Keratinocyte (primary cell): ENCODE measurements at regions not wholly inside any gene's neighbourhood (a gene's known extent, or its start where the extent isn't known, plus 50 kb on each side); places are given as distances from the start of the nearest gene placed in this dataset.

Experiments used
- DNase-seq: peaks from one replicate; pipeline ENCODE4 v3.0.0-alpha.2; 2011; ENCODE audit warnings: low read depth, missing footprints, low spot score
- FAIRE-seq: peaks from 2 replicates; lab custom pipeline; 2011; peaks lifted over from hg19 to GRCh38; lab: Jason Lieb, UNC
- H2AFZ ChIP-seq: 2 replicates; pipeline ENCODE4 v1.6.0; 2012; ENCODE audit warnings: low read length, control low read depth, inconsistent platforms; ENCODE audit not compliant: control insufficient read depth
- H3K27ac ChIP-seq: 2 replicates; pipeline ENCODE4 v1.5.1; 2011; ENCODE audit warnings: low read length; ENCODE audit not compliant: control insufficient read depth, insufficient read depth
- H3K27me3 ChIP-seq: 3 replicates; pipeline ENCODE4 v1.6.0; 2011; ENCODE audit warnings: low read length; ENCODE audit not compliant: control insufficient read depth, insufficient read depth; ENCODE audit errors: extremely low read depth
- H3K36me3 ChIP-seq, 2 experiments: 2 replicates in 1 of 2; 3 replicates in 1 of 2; pipeline ENCODE4 v1.5.1; 2011; ENCODE audit warnings: low read length in 2 of 2, mild to moderate bottlenecking in 1 of 2; ENCODE audit not compliant: control insufficient read depth in 2 of 2, insufficient read depth in 2 of 2; ENCODE audit errors: extremely low read depth in 1 of 2
- H3K4me1 ChIP-seq: 3 replicates; pipeline ENCODE4 v1.5.1; 2011; ENCODE audit warnings: low read length; ENCODE audit not compliant: control insufficient read depth, insufficient read depth; ENCODE audit errors: extremely low read depth
- H3K4me2 ChIP-seq: 3 replicates; pipeline ENCODE4 v1.6.0; 2011; ENCODE audit warnings: low read depth, low read length; ENCODE audit not compliant: control insufficient read depth, insufficient read depth; ENCODE audit errors: extremely low read depth
- H3K4me3 ChIP-seq, 3 experiments: fragments of 200-600 bp in 1 of 3; sonication (generic) in 1 of 3; 2 replicates in 2 of 3; 3 replicates in 1 of 3; pipeline ENCODE4 v1.5.1; 2011 to 2016; ENCODE audit warnings: low read length in 3 of 3, mild to moderate bottlenecking in 3 of 3, control low read depth in 2 of 3, inconsistent platforms in 1 of 3, low read depth in 1 of 3, mixed read lengths in 1 of 3, mixed run types in 1 of 3, moderate library complexity in 1 of 3; ENCODE audit not compliant: control insufficient read depth in 2 of 3, insufficient read depth in 2 of 3; ENCODE audit errors: extremely low read depth in 1 of 3
- H3K79me2 ChIP-seq: 2 replicates; pipeline ENCODE4 v1.6.0; 2012; ENCODE audit warnings: low read length; ENCODE audit not compliant: control insufficient read depth, insufficient read depth
- H3K9ac ChIP-seq: 3 replicates; pipeline ENCODE4 v1.6.0; 2011; ENCODE audit warnings: low read length; ENCODE audit not compliant: control insufficient read depth, insufficient read depth; ENCODE audit errors: extremely low read depth
- H3K9me1 ChIP-seq: 3 replicates; pipeline ENCODE4 v1.6.0; 2011; ENCODE audit warnings: low read length; ENCODE audit not compliant: control insufficient read depth, insufficient read depth; ENCODE audit errors: extremely low read depth
- H3K9me3 ChIP-seq: 2 replicates; pipeline ENCODE4 v1.5.1; 2012; ENCODE audit warnings: low read depth, low read length; ENCODE audit not compliant: control insufficient read depth
- H4K20me1 ChIP-seq: 3 replicates; pipeline ENCODE4 v1.6.0; 2011; ENCODE audit warnings: low read length; ENCODE audit not compliant: control insufficient read depth, insufficient read depth; ENCODE audit errors: extremely low read depth
- CTCF ChIP-seq, 3 experiments: IDR thresholded peaks in 1 of 3; conservative IDR thresholded peaks in 1 of 3; optimal IDR thresholded peaks in 1 of 3; 2 replicates in 2 of 3; 3 replicates in 1 of 3; pipeline versions ENCODE3 to v1.5.1; 2011; ENCODE audit warnings: low read length in 3 of 3, mild to moderate bottlenecking in 3 of 3, moderate library complexity in 2 of 3, control low read depth in 1 of 3, inconsistent platforms in 1 of 3; ENCODE audit not compliant: insufficient read depth in 2 of 3; ENCODE audit errors: extremely low read depth in 1 of 3
- EZH2 ChIP-seq: IDR thresholded peaks from one replicate; pipeline ENCODE4 v1.6.1; 2012; ENCODE audit warnings: inconsistent platforms, mild to moderate bottlenecking, low read length, moderate library complexity
- dilution Hi-C: fragments of 300-500 bp; cut with MboI; formaldehyde crosslinking; loops from one replicate; pipeline ENCODE4 v1.7.0; 2020; ENCODE audit warnings: low sequenced_read_pairs; ENCODE audit not compliant: extremely low pct_ligation_motif_present

GRCh38 chr6:114906096-114906495 lies 563.3 kb upstream of the HS3ST5 start:
- TF ChIP-seq EZH2 (no peak), CTCF (optimal IDR thresholded peaks at IDR 0.05 in 1 of 3, IDR thresholded peaks at IDR 0.05 in 1 of 3, conservative IDR thresholded peaks at IDR 0.05 in 1 of 3; ENCODE audit: extremely low read depth in 1 of 3, insufficient read depth in 2 of 3, low read length in 3 of 3) (no peak)
- Histone ChIP-seq H3K9me3 (no peaks in the 10 kb centered on the region), H3K4me1 (no peaks in the 10 kb centered on the region), H3K9ac (no peak overlapping the region), H3K4me2 (no peak overlapping the region), H4K20me1 (no peaks in the 10 kb centered on the region), H3K27ac (no peak overlapping the region), H3K9me1 (no peaks in the 10 kb centered on the region), H3K4me3 (no peak overlapping the region), H2AFZ (no peak overlapping the region), H3K79me2 (no peaks in the 10 kb centered on the region), H3K27me3 (no peaks in the 10 kb centered on the region), H3K36me3 (no peaks in the 10 kb centered on the region)
- dilution Hi-C loops = no loop called here
- DNase-seq (no peak), FAIRE-seq (no peak)

- no peak overlapping the region for H2AFZ ChIP-seq
- H3K4me2 ChIP-seq = no peak overlapping the region
- DNase-seq = no peak
- H3K36me3 ChIP-seq = no peaks in the 10 kb centered on the region
- no peaks in the 10 kb centered on the region for H3K4me1 ChIP-seq
- no peak overlapping the region for H3K27ac ChIP-seq
- no peaks in the 10 kb centered on the region for H4K20me1 ChIP-seq
- no peaks in the 10 kb centered on the region for H3K9me3 ChIP-seq
- TF ChIP-seq EZH2 (no peak), CTCF (optimal IDR thresholded peaks at IDR 0.05 in 1 of 3, IDR thresholded peaks at IDR 0.05 in 1 of 3, conservative IDR thresholded peaks at IDR 0.05 in 1 of 3; ENCODE audit: extremely low read depth in 1 of 3, insufficient read depth in 2 of 3, low read length in 3 of 3) (no peak)
- no peak for FAIRE-seq
- dilution Hi-C loops = no loop called here
- H3K9me1 ChIP-seq = no peaks in the 10 kb centered on the region
- no peaks in the 10 kb centered on the region for H3K27me3 ChIP-seq
- H3K4me3 ChIP-seq = no peak overlapping the region
- H3K9ac ChIP-seq = no peak overlapping the region
- no peaks in the 10 kb centered on the region for H3K79me2 ChIP-seq
These were observed 554.7 kb upstream of the HS3ST5 start for GRCh38 chr6:114897536-114897935.
